Osteoblast (primary cell): ENCODE measurements at regions not wholly inside any gene's neighbourhood (a gene's known extent, or its start where the extent isn't known, plus 50 kb on each side); places are given as distances from the start of the nearest gene placed in this dataset.

Source experiments
- DNase-seq: peaks from one replicate; pipeline ENCODE4 v3.0.0; 2011; ENCODE audit warnings: low spot score, mixed read lengths; ENCODE audit not compliant: insufficient read length; ENCODE audit errors: missing footprints
- H2AFZ ChIP-seq: 2 replicates; pipeline ENCODE4 v1.6.0; 2011; ENCODE audit warnings: mild to moderate bottlenecking, low read length
- H3K27ac ChIP-seq: 2 replicates; pipeline ENCODE4 v1.5.1; 2011; ENCODE audit warnings: mild to moderate bottlenecking, low read depth, low read length, moderate library complexity
- H3K27me3 ChIP-seq: 2 replicates; pipeline ENCODE4 v1.6.0; 2012; ENCODE audit warnings: mild to moderate bottlenecking, control low read depth, inconsistent platforms, low read length, moderate library complexity; ENCODE audit not compliant: insufficient read depth
- H3K36me3 ChIP-seq: 2 replicates; pipeline ENCODE4 v1.5.1; 2011; ENCODE audit warnings: mild to moderate bottlenecking, low read length, control low read depth, moderate library complexity; ENCODE audit not compliant: insufficient read depth
- H3K4me1 ChIP-seq: 2 replicates; pipeline ENCODE4 v1.5.1; 2011; ENCODE audit warnings: mild to moderate bottlenecking, low read length, control low read depth, moderate library complexity; ENCODE audit not compliant: insufficient read depth
- H3K4me2 ChIP-seq: 2 replicates; pipeline ENCODE4 v1.6.0; 2011; ENCODE audit warnings: mild to moderate bottlenecking, low read length; ENCODE audit not compliant: insufficient read depth
- H3K4me3 ChIP-seq: fragments of 200-600 bp; sonication (generic); 3 replicates; pipeline ENCODE4 v1.5.1; 2012; ENCODE audit warnings: mild to moderate bottlenecking, low read length, inconsistent platforms; ENCODE audit not compliant: insufficient read depth
- H3K79me2 ChIP-seq: 2 replicates; pipeline ENCODE4 v1.6.0; 2012; ENCODE audit warnings: mild to moderate bottlenecking, low read length, control low read depth, inconsistent platforms; ENCODE audit not compliant: insufficient read depth
- H3K9me3 ChIP-seq: 2 replicates; pipeline ENCODE4 v1.5.1; 2011; ENCODE audit warnings: low read depth, low read length, control low read depth
- H4K20me1 ChIP-seq: 2 replicates; pipeline ENCODE4 v1.6.0; 2012; ENCODE audit warnings: mild to moderate bottlenecking, low read length, control low read depth; ENCODE audit not compliant: insufficient read depth
- TF ChIP-seq, protein P1 (sequence below): IDR thresholded peaks from 2 replicates; pipeline ENCODE4 v1.5.1; 2011; ENCODE audit warnings: mild to moderate bottlenecking, low read depth, low read length, moderate library complexity; ENCODE audit errors: extremely low read depth

DNA sequence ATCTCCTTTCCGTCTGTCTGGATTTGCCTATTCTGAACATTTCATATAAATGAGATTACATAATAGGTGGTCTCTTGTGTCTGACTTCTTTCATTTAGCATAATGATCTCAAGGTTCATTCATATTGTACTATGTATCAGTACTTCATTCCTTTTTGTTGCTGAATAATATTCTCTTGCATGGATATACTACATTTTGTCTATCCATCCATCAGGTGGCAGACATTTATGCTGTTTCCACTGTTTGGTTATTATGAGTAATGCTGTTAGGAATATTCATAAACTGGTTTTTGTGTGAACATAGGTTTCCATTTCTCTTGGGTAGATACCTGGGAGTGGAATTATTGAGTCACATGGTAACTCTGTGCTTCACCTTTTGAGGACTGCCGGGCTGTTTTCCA is 148.2 kb upstream of the PMEPA1 start:
- DNase-seq = no peak
- peaks cover 14% of the 10 kb centered on the region for H3K27me3 ChIP-seq
- no peak overlapping the region for H2AFZ ChIP-seq
- H3K9me3 ChIP-seq = no peaks in the 10 kb centered on the region
- H4K20me1 ChIP-seq = no peaks in the 10 kb centered on the region
- H3K79me2 ChIP-seq = no peaks in the 10 kb centered on the region
- H3K27ac ChIP-seq = no peak overlapping the region
- H3K4me1 ChIP-seq = no peaks in the 10 kb centered on the region
- H3K4me2 ChIP-seq = no peak overlapping the region
- TF ChIP-seq, protein P1, sequence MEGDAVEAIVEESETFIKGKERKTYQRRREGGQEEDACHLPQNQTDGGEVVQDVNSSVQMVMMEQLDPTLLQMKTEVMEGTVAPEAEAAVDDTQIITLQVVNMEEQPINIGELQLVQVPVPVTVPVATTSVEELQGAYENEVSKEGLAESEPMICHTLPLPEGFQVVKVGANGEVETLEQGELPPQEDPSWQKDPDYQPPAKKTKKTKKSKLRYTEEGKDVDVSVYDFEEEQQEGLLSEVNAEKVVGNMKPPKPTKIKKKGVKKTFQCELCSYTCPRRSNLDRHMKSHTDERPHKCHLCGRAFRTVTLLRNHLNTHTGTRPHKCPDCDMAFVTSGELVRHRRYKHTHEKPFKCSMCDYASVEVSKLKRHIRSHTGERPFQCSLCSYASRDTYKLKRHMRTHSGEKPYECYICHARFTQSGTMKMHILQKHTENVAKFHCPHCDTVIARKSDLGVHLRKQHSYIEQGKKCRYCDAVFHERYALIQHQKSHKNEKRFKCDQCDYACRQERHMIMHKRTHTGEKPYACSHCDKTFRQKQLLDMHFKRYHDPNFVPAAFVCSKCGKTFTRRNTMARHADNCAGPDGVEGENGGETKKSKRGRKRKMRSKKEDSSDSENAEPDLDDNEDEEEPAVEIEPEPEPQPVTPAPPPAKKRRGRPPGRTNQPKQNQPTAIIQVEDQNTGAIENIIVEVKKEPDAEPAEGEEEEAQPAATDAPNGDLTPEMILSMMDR = no peak
- H3K4me3 ChIP-seq = no peak overlapping the region
- H3K36me3 ChIP-seq = no peaks in the 10 kb centered on the region

GRCh38 chr20:57857118-57857517 is 147.3 kb upstream of the PMEPA1 start:
- H2AFZ ChIP-seq = no peak overlapping the region

GRCh38 chr20:57856658-57857057 is 146.8 kb upstream of the PMEPA1 start:
- Histone ChIP-seq H3K36me3 (no peaks in the 10 kb centered on the region), H3K4me1 (peaks cover 4% of the 10 kb centered on the region), H3K4me2 (no peak overlapping the region), H3K27me3 (peaks cover 10% of the 10 kb centered on the region), H3K9me3 (no peaks in the 10 kb centered on the region), H4K20me1 (no peaks in the 10 kb centered on the region), H3K4me3 (no peak overlapping the region), H3K27ac (no peak overlapping the region), H3K79me2 (no peaks in the 10 kb centered on the region), H2AFZ (no peak overlapping the region)
- TF ChIP-seq, protein P1 = no peak
- no peak for DNase-seq

More at GRCh38 chr20:57857118-57857517, 147.3 kb upstream of the PMEPA1 start:
- H3K4me3 ChIP-seq = no peak overlapping the region
- no peaks in the 10 kb centered on the region for H4K20me1 ChIP-seq
- peaks cover 14% of the 10 kb centered on the region for H3K27me3 ChIP-seq
- no peaks in the 10 kb centered on the region for H3K9me3 ChIP-seq
- TF ChIP-seq, protein P1 = no peak
- H3K27ac ChIP-seq = no peak overlapping the region
- no peaks in the 10 kb centered on the region for H3K36me3 ChIP-seq
- H3K4me1 ChIP-seq = peaks cover 3% of the 10 kb centered on the region
- DNase-seq = no peak
- H3K79me2 ChIP-seq = no peaks in the 10 kb centered on the region
- H3K4me2 ChIP-seq = no peak overlapping the region

DNA sequence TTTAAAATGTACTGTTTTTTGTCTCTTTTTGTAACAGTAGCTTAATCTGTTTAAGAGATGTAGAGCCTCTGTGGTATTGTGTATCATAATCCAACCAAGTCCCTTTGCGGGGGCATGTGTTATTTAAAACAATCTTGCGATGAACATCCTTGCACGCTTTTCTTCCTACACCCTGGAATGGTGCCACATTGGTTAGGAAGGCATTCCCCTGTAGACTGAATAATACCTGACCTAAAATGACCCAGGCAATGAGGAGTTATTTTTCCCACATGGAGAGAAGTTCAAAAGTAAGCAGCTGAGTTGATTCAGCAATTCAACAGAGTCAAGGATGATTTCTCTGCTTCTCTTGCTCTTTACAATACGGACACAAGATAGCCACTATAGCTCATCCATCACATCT is 142.0 kb upstream of the PMEPA1 start:
- DNase-seq = no peak

More for the DNA sequence above, 142.0 kb upstream of the PMEPA1 start:
- Histone ChIP-seq H3K9me3 (no peaks in the 10 kb centered on the region), H3K4me3 (no peak overlapping the region), H3K4me2 (no peak overlapping the region), H3K4me1 (peaks cover 11% of the 10 kb centered on the region), H4K20me1 (no peaks in the 10 kb centered on the region), H3K36me3 (no peaks in the 10 kb centered on the region), H3K27ac (no peak overlapping the region), H3K27me3 (peaks cover 8% of the 10 kb centered on the region), H3K79me2 (no peaks in the 10 kb centered on the region), H2AFZ (no peak overlapping the region)
- TF ChIP-seq, protein P1 = no peak
